ENCODE measurements at regions not wholly inside any gene's neighbourhood (a gene's known extent, or its start where the extent isn't known, plus 50 kb on each side); places are given as distances from the start of the nearest gene placed in this dataset.

DNA sequence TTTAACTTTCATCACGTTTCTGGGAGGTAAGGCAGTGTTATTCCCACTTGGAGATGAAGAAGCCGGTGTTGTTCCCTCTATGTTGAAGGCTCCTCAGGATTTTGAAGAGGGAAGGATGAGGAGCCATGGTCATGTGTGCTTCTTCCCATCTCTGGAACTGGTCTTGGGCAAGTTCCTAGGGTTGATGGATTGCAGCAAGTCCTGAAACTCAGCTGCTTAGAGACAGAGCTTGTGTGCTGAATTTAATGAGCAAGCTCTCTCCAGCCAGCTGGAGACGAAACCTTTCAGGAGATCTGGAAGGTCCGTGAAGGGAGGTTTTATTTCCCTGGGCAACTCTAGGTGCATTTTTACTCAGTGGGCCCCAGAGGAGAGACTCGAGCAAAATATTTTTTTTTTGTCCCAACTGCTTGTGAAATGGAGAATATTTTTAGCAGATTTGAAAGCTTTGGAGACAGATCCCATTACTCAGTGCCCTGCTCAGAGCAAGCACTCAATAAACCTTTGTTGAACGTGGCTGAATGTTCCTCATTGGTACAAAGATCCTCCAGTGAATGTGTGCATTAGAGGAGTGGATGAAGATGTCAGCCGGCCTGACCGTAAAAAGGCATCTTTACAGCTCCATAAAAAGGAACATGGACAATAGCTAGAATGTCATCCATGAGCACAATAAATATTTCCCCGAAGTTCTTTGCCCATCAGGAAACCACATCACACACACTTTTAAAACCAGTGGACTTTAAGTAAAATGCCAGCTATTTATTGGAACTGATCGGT, 55.6 kb upstream of the RGMA start:
- TF ChIP-seq, protein P1, sequence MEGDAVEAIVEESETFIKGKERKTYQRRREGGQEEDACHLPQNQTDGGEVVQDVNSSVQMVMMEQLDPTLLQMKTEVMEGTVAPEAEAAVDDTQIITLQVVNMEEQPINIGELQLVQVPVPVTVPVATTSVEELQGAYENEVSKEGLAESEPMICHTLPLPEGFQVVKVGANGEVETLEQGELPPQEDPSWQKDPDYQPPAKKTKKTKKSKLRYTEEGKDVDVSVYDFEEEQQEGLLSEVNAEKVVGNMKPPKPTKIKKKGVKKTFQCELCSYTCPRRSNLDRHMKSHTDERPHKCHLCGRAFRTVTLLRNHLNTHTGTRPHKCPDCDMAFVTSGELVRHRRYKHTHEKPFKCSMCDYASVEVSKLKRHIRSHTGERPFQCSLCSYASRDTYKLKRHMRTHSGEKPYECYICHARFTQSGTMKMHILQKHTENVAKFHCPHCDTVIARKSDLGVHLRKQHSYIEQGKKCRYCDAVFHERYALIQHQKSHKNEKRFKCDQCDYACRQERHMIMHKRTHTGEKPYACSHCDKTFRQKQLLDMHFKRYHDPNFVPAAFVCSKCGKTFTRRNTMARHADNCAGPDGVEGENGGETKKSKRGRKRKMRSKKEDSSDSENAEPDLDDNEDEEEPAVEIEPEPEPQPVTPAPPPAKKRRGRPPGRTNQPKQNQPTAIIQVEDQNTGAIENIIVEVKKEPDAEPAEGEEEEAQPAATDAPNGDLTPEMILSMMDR (IDR thresholded peaks at IDR 0.05): no peak
- peak in 1 of 2 donors; percentile 10 for TF ChIP-seq EP300 (IDR thresholded peaks at IDR 0.05)

Measured in tibial nerve (tissue), 4 donors.